Esophagus squamous epithelium (tissue), 4 donors: ENCODE measurements at regions not wholly inside any gene's neighbourhood (a gene's known extent, or its start where the extent isn't known, plus 50 kb on each side); places are given as distances from the start of the nearest gene placed in this dataset.

Source experiments
- CTCF ChIP-seq, 6 experiments: fragments of 450-650 bp in 4 of 6; fragments of 200-600 bp in 2 of 6; sonication (generic) in 2 of 6; IDR thresholded peaks; one replicate each; pipeline ENCODE4 v1.5.1; 2016 to 2019; ENCODE audit warnings: antibody characterized with exemption in 6 of 6, mild to moderate bottlenecking in 4 of 6, moderate library complexity in 4 of 6
- POLR2A ChIP-seq, 4 donors: fragments of 450-650 bp; IDR thresholded peaks; one replicate each; pipeline ENCODE4 v1.6.1; 2017; ENCODE audit warnings: antibody characterized with exemption in 4 of 4, mild to moderate bottlenecking in 4 of 4, moderate library complexity in 3 of 4

- TF ChIP-seq CTCF (IDR thresholded peaks at IDR 0.05) (no peak), POLR2A (IDR thresholded peaks at IDR 0.05) (no peak)
Observed at GRCh38 chr4:110853242-110853641, 230.4 kb upstream of the PITX2 start.
